CD4-positive, alpha-beta T cell (primary cell): ENCODE measurements at regions not wholly inside any gene's neighbourhood (a gene's known extent, or its start where the extent isn't known, plus 50 kb on each side); places are given as distances from the start of the nearest gene placed in this dataset.

Experiments used
- ATAC-seq: fragments of 200-7000 bp; cut with Tn5 transposase; one replicate; pipeline ENCODE4 v1.10.0; 2022; ENCODE audit warnings: mild to moderate bottlenecking; ENCODE audit not compliant: poor library complexity
- CTCF ChIA-PET: fragments of 350-600 bp; sonication (Branson Sonifier 250); formaldehyde crosslinking; loops from one replicate; lab custom pipeline; 2021; ENCODE audit warnings: antibody characterized with exemption, inconsistent platforms; lab: Charles Lee
- POLR2A ChIA-PET: fragments of 350-600 bp; sonication (Branson Sonifier 250); formaldehyde crosslinking; loops from one replicate; lab custom pipeline; 2021; ENCODE audit warnings: antibody characterized with exemption, inconsistent platforms; lab: Charles Lee
- DNase-seq, 14 experiments: peaks; one replicate each; pipeline ENCODE4 v3.0.0-alpha.2; 2013 to 2020; ENCODE audit warnings: mixed read lengths in 2 of 14
- H3K27ac ChIP-seq, 2 donors: one replicate each; pipeline versions ENCODE4 v1.5.1 to v1.7.0; 2013; ENCODE audit warnings: low read length in 2 of 2, low read depth in 1 of 2, mild to moderate bottlenecking in 1 of 2
- H3K27me3 ChIP-seq, 2 experiments: 1 replicate in 1 of 2; 2 replicates in 1 of 2; pipeline versions ENCODE4 v1.6.1 to v1.7.0; 2013; ENCODE audit warnings: low read length in 2 of 2, control low read depth in 1 of 2, mild to moderate bottlenecking in 1 of 2, moderate library complexity in 1 of 2; ENCODE audit not compliant: insufficient read depth in 2 of 2, control insufficient read depth in 1 of 2
- H3K36me3 ChIP-seq: one replicate; pipeline ENCODE4 v1.6.1; 2013; ENCODE audit warnings: low read length, control low read depth; ENCODE audit not compliant: insufficient read depth
- H3K4me1 ChIP-seq: one replicate; pipeline ENCODE4 v1.6.1; 2013; ENCODE audit warnings: low read length, control low read depth; ENCODE audit not compliant: insufficient read depth
- H3K4me3 ChIP-seq: one replicate; pipeline ENCODE4 v1.5.1; 2013; ENCODE audit warnings: mild to moderate bottlenecking, low read length, moderate library complexity
- H3K9me3 ChIP-seq, 2 experiments: 1 replicate in 1 of 2; 2 replicates in 1 of 2; pipeline versions ENCODE4 v1.6.1 to v1.7.0; 2013; ENCODE audit warnings: low read length in 2 of 2, mild to moderate bottlenecking in 2 of 2, control low read depth in 1 of 2, moderate library complexity in 1 of 2; ENCODE audit not compliant: control insufficient read depth in 1 of 2, insufficient read depth in 1 of 2
- H3K27ac Mint-ChIP-seq: one replicate; pipeline ENCODE4 v1.8.0; 2020; ENCODE audit warnings: mixed read lengths
- H3K27me3 Mint-ChIP-seq: one replicate; pipeline ENCODE4 v1.8.0; 2021; ENCODE audit warnings: mixed read lengths
- H3K36me3 Mint-ChIP-seq: one replicate; pipeline ENCODE4 v1.8.0; 2021; ENCODE audit warnings: low read depth, mixed read lengths
- H3K4me1 Mint-ChIP-seq: one replicate; pipeline ENCODE4 v1.8.0; 2021; ENCODE audit warnings: low read depth, mixed read lengths
- H3K4me3 Mint-ChIP-seq: one replicate; pipeline ENCODE4 v1.8.0; 2020; ENCODE audit warnings: mild to moderate bottlenecking, mixed read lengths
- H3K9me3 Mint-ChIP-seq: one replicate; pipeline ENCODE4 v1.8.0; 2020; ENCODE audit warnings: mixed read lengths
- CTCF ChIP-seq: fragments of 200-600 bp; IDR thresholded peaks from one replicate; pipeline ENCODE4 v1.8.0; 2022; ENCODE audit warnings: antibody characterized with exemption, mild to moderate bottlenecking
- intact Hi-C, 2 experiments: fragments of 100-400 bp; cut with DNase I in 1 of 2; cut with micrococcal nuclease in 1 of 2; formaldehyde crosslinking; loops; one replicate each; pipeline versions ENCODE4 v1.15.1 to v1.9.0; 2023 to 2025; cut with DNase I, micrococcal nuclease

GRCh38 chr1:5140962-5141361 lies 486.6 kb downstream of the AJAP1 start:
- H3K4me1 ChIP-seq = no peaks in the 10 kb centered on the region
- POLR2A ChIA-PET = no interaction called here
- no peaks in the 10 kb centered on the region for H3K36me3 ChIP-seq
- no peak overlapping the region for H3K4me3 Mint-ChIP-seq
- peaks cover 0 to 3% of the 10 kb centered on the region in 2 experiments for H3K27me3 ChIP-seq
- no peaks in the 10 kb centered on the region for H3K4me1 Mint-ChIP-seq
- no peaks in the 10 kb centered on the region for H3K9me3 ChIP-seq
- no peak overlapping the region for H3K27ac Mint-ChIP-seq
- H3K4me3 ChIP-seq = no peak overlapping the region
- no peak overlapping the region for H3K27ac ChIP-seq
- peaks cover 23% of the 10 kb centered on the region for H3K27me3 Mint-ChIP-seq
- DNase-seq (no peak), ATAC-seq (no peak)
- intact Hi-C loops = no loop called here
- CTCF ChIA-PET = no interaction called here
- no peaks in the 10 kb centered on the region for H3K9me3 Mint-ChIP-seq
- TF ChIP-seq CTCF = no peak
- no peaks in the 10 kb centered on the region for H3K36me3 Mint-ChIP-seq

- Mint-ChIP-seq H3K4me1 (no peaks in the 10 kb centered on the region), H3K4me3 (no peak overlapping the region), H3K36me3 (no peaks in the 10 kb centered on the region), H3K27ac (no peak overlapping the region), H3K9me3 (no peaks in the 10 kb centered on the region), H3K27me3 (peaks cover 18% of the 10 kb centered on the region)
- Histone ChIP-seq H3K9me3 (no peaks in the 10 kb centered on the region), H3K36me3 (no peaks in the 10 kb centered on the region), H3K4me1 (no peaks in the 10 kb centered on the region), H3K4me3 (no peak overlapping the region), H3K27ac (no peak overlapping the region), H3K27me3 (no peaks in the 10 kb centered on the region)
- DNase-seq (no peak), ATAC-seq (no peak)
- intact Hi-C loops = no loop called here
- TF ChIP-seq CTCF = no peak
- ChIA-PET CTCF (no interaction called here), POLR2A (no interaction called here)
These were observed 485.7 kb downstream of the AJAP1 start for GRCh38 chr1:5140136-5140535.

- no peak for TF ChIP-seq CTCF
- Histone ChIP-seq H3K4me3 (no peak overlapping the region), H3K4me1 (no peaks in the 10 kb centered on the region), H3K36me3 (no peaks in the 10 kb centered on the region), H3K27ac (no peak overlapping the region), H3K27me3 (no peaks in the 10 kb centered on the region), H3K9me3 (no peaks in the 10 kb centered on the region)
- DNase-seq (no peak), ATAC-seq (no peak)
- POLR2A ChIA-PET = no interaction called here
- CTCF ChIA-PET = interaction anchor here (0.6 kb wide), 1 partner anchor 904 kb away, joined by 3 read pairs; no protein-coding TSS in a partner anchor
- peaks cover 4% of the 10 kb centered on the region for H3K27me3 Mint-ChIP-seq
- intact Hi-C loops = no loop called here
- H3K4me1 Mint-ChIP-seq = no peaks in the 10 kb centered on the region
- no peaks in the 10 kb centered on the region for H3K9me3 Mint-ChIP-seq
- H3K36me3 Mint-ChIP-seq = no peaks in the 10 kb centered on the region
- H3K4me3 Mint-ChIP-seq = no peak overlapping the region
- no peak overlapping the region for H3K27ac Mint-ChIP-seq
These were observed 475.4 kb downstream of the AJAP1 start for GRCh38 chr1:5129746-5130355.
